ENCODE measurements at regions not wholly inside any gene's neighbourhood (a gene's known extent, or its start where the extent isn't known, plus 50 kb on each side); places are given as distances from the start of the nearest gene placed in this dataset.

DNA sequence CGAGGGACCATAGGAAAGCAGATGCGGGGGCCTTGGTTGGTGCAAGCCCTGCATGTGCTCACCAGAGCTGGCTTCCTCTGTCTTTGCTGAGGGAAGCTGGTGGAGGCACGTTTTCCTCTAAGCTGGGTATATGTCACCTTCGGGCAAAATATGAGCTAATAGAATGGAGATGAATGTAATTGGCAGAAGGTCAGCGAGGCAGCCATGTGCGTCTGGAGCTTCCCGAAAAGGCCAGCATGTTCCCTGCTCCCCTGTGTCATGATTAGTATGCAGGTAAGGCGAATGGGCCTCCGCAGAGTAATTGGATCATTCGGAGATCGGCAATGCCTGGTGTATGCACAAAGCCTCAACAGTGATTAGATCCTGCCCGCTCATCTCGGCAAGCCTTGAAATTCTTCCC lies 806.2 kb upstream of the EEF2KMT start:
- Histone ChIP-seq H3K27me3 (ENCODE audit: control insufficient read depth in 1 of 2, insufficient read depth in 2 of 2, low read length in 2 of 2) (no peaks in the 10 kb centered on the region), H3K4me3 (replicated peaks in 1 of 3; ENCODE audit: insufficient read depth in 1 of 3, low read depth in 2 of 3, low read length in 3 of 3) (no peak overlapping the region), H2AFZ (ENCODE audit: low read length) (no peak overlapping the region), H3K4me2 (ENCODE audit: low read depth, low read length) (no peak overlapping the region), H3K36me3 (replicated peaks in 1 of 2; ENCODE audit: control insufficient read depth in 1 of 2, insufficient read depth in 2 of 2, low read length in 2 of 2) (no peaks in the 10 kb centered on the region), H3K9ac (ENCODE audit: insufficient read depth, low read depth, low read length) (no peak overlapping the region), H4K20me1 (ENCODE audit: insufficient read depth, low read length) (no peaks in the 10 kb centered on the region), H3K27ac (ENCODE audit: extremely low read length, insufficient read depth, low read length) (no peak overlapping the region), H3K4me1 (ENCODE audit: insufficient read depth, low read length) (no peaks in the 10 kb centered on the region), H3K9me3 (ENCODE audit: low read length) (no peaks in the 10 kb centered on the region), H3K79me2 (ENCODE audit: insufficient read depth, low read length) (no peaks in the 10 kb centered on the region)
- BruUV-seq (replicated peaks), result no TSS peak
- no peak for FAIRE-seq
- 10% methylated on average over 13 of the region's 13 CpGs for WGBS (ENCODE audit: low lambda C conversion rate)
- intact Hi-C loops (cut with micrococcal nuclease; ENCODE audit: unreplicated experiment) (no loop called here), in situ Hi-C loops (cut with HindIII; ENCODE audit: extremely low pct_ligation_motif_present, low pct_unique_long_range_greater_than_20kb) (no loop called here)
- TF ChIP-seq SCMH1 (CRISPR knock-in tag; IDR thresholded peaks at IDR 0.05; ENCODE audit: borderline replicate concordance) (no peak), ZNF772 (CRISPR knock-in tag; IDR thresholded peaks at IDR 0.05) (no peak), HOXA9 (CRISPR knock-in tag; IDR thresholded peaks at IDR 0.05; ENCODE audit: borderline replicate concordance) (no peak), TBX2 (CRISPR knock-in tag; IDR thresholded peaks at IDR 0.05; ENCODE audit: borderline replicate concordance) (no peak), CBX2 (IDR thresholded peaks at IDR 0.05; ENCODE audit: low read depth, low read length) (no peak), CBX2 (CRISPR knock-in tag; IDR thresholded peaks at IDR 0.05; ENCODE audit: low read depth) (no peak), NCOA2 (CRISPR knock-in tag; IDR thresholded peaks at IDR 0.05) (no peak), ZNF562 (CRISPR knock-in tag; IDR thresholded peaks at IDR 0.05; ENCODE audit: borderline replicate concordance) (no peak), ZNF12 (CRISPR knock-in tag; IDR thresholded peaks at IDR 0.05) (no peak), TSC22D2 (CRISPR knock-in tag; IDR thresholded peaks at IDR 0.05; ENCODE audit: borderline replicate concordance) (no peak)
- no peak for ATAC-seq
- no peak for DNase-seq (ENCODE audit: low spot score)
- CTCF ChIA-PET (ENCODE audit: low intra/inter-chr PET ratio, low total read pairs), result no interaction called here
- POLR2A ChIA-PET, result no interaction called here

DNA sequence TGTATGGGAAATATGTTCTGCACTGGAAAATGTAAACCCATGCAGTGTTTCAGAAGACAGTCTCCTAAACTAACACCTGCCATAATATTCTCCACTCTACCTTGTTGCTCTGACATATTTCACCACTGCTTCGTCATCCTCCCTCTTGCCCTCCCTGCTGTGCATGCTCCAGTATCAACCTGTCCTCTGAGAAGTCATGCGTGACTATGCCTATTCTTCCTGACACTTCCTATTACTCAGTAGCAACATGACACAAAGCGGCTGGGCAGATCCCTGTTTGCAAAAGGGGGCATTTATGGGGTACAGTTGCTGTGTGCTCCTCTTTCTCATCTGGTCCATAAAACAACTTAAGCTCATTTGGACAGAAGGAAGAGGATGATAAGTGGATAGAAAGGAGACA lies 805.6 kb upstream of the EEF2KMT start:
- Histone ChIP-seq H3K4me1 (ENCODE audit: insufficient read depth, low read length) (no peaks in the 10 kb centered on the region), H4K20me1 (ENCODE audit: insufficient read depth, low read length) (no peaks in the 10 kb centered on the region), H3K4me3 (replicated peaks in 1 of 3; ENCODE audit: insufficient read depth in 1 of 3, low read depth in 2 of 3, low read length in 3 of 3) (no peak overlapping the region), H3K79me2 (ENCODE audit: insufficient read depth, low read length) (no peaks in the 10 kb centered on the region), H3K4me2 (ENCODE audit: low read depth, low read length) (no peak overlapping the region), H3K27me3 (ENCODE audit: control insufficient read depth in 1 of 2, insufficient read depth in 2 of 2, low read length in 2 of 2) (no peaks in the 10 kb centered on the region), H3K9ac (ENCODE audit: insufficient read depth, low read depth, low read length) (no peak overlapping the region), H3K27ac (ENCODE audit: extremely low read length, insufficient read depth, low read length) (no peak overlapping the region), H3K9me3 (ENCODE audit: low read length) (no peaks in the 10 kb centered on the region), H2AFZ (ENCODE audit: low read length) (no peak overlapping the region), H3K36me3 (replicated peaks in 1 of 2; ENCODE audit: control insufficient read depth in 1 of 2, insufficient read depth in 2 of 2, low read length in 2 of 2) (no peaks in the 10 kb centered on the region)
- in situ Hi-C loops (cut with HindIII; ENCODE audit: extremely low pct_ligation_motif_present, low pct_unique_long_range_greater_than_20kb) (no loop called here), intact Hi-C loops (cut with micrococcal nuclease; ENCODE audit: unreplicated experiment) (no loop called here)
- BruUV-seq (replicated peaks), result no TSS peak
- DNase-seq (ENCODE audit: low spot score) (no peak), ATAC-seq (no peak), FAIRE-seq (no peak)
- POLR2A ChIA-PET, result no interaction called here
- CTCF ChIA-PET (ENCODE audit: low intra/inter-chr PET ratio, low total read pairs), result no interaction called here
- 0% methylated on average over 2 of the region's 3 CpGs for WGBS (ENCODE audit: low lambda C conversion rate)
- TF ChIP-seq NFE2L1 (CRISPR knock-in tag; IDR thresholded peaks at IDR 0.05; ENCODE audit: borderline replicate concordance), result no peak
- TF ChIP-seq ZSCAN12 (CRISPR knock-in tag; IDR thresholded peaks at IDR 0.05), result no peak
- no peak for TF ChIP-seq GTF3A (CRISPR knock-in tag; conservative IDR thresholded peaks at IDR 0.05)
- TF ChIP-seq ZNF251 (CRISPR knock-in tag; IDR thresholded peaks at IDR 0.05), result no peak
- TF ChIP-seq, protein P1, sequence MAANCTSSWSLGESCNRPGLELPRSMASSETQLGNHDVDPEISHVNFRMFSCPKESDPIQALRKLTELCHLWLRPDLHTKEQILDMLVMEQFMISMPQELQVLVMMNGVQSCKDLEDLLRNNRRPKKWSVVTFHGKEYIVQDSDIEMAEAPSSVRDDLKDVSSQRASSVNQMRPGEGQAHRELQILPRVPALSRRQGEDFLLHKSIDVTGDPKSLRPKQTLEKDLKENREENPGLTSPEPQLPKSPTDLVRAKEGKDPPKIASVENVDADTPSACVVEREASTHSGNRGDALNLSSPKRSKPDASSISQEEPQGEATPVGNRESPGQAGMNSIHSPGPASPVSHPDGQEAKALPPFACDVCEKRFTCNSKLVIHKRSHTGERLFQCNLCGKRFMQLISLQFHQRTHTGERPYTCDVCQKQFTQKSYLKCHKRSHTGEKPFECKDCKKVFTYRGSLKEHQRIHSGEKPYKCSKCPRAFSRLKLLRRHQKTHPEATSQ (CRISPR knock-in tag; IDR thresholded peaks at IDR 0.05; ENCODE audit: borderline replicate concordance), result no peak
- TF ChIP-seq ZNF276 (CRISPR knock-in tag; IDR thresholded peaks at IDR 0.05; ENCODE audit: low read depth), result no peak

Data from HepG2 (cell line).